GM18502 (cell line): ENCODE measurements at regions not wholly inside any gene's neighbourhood (a gene's known extent, or its start where the extent isn't known, plus 50 kb on each side); places are given as distances from the start of the nearest gene placed in this dataset.

Experiments used
- ATAC-seq: cut with Tn5 transposase; IDR thresholded peaks from one replicate; pipeline ENCODE4 v1.9.1; 2021; ENCODE audit warnings: mild to moderate bottlenecking; ENCODE audit not compliant: unreplicated experiment, poor library complexity

- no peak for ATAC-seq
Observed at GRCh38 chr4:123784626-123785025, 388.0 kb downstream of the SPRY1 start.

GRCh38 chr4:123785538-123785937 lies 388.9 kb downstream of the SPRY1 start:
- no peak for ATAC-seq

GRCh38 chr4:123786163-123786915 lies 389.7 kb downstream of the SPRY1 start:
- ATAC-seq = no peak

- no peak for ATAC-seq
Observed at GRCh38 chr4:123786920-123787319, 390.3 kb downstream of the SPRY1 start.

- ATAC-seq = no peak
Observed at GRCh38 chr4:123787512-123788080, 391.0 kb downstream of the SPRY1 start.

- no peak for ATAC-seq
Observed at GRCh38 chr4:123788577-123788976, 392.0 kb downstream of the SPRY1 start.

GRCh38 chr4:123790681-123791080 lies 394.1 kb downstream of the SPRY1 start:
- no peak for ATAC-seq

GRCh38 chr4:123802082-123802645 lies 405.6 kb downstream of the SPRY1 start:
- no peak for ATAC-seq

- ATAC-seq = no peak
Observed at GRCh38 chr4:123802933-123803332, 406.3 kb downstream of the SPRY1 start.

- ATAC-seq = no peak
Observed at GRCh38 chr4:123804196-123804721, 407.7 kb downstream of the SPRY1 start.

GRCh38 chr4:123806056-123806455 lies 409.5 kb downstream of the SPRY1 start:
- ATAC-seq = no peak

GRCh38 chr4:123807187-123807586 lies 410.6 kb downstream of the SPRY1 start:
- no peak for ATAC-seq

GRCh38 chr4:123807866-123808265 lies 411.3 kb downstream of the SPRY1 start:
- ATAC-seq = no peak

- ATAC-seq = no peak
Observed at GRCh38 chr4:123809864-123810263, 413.3 kb downstream of the SPRY1 start.

- ATAC-seq = peak; percentile 7
Observed at GRCh38 chr4:123812066-123812390, 415.4 kb downstream of the SPRY1 start.

- ATAC-seq = no peak
Observed at GRCh38 chr4:123813901-123814300, 417.3 kb downstream of the SPRY1 start.

- no peak for ATAC-seq
Observed at GRCh38 chr4:123816462-123816861, 419.9 kb downstream of the SPRY1 start.

GRCh38 chr4:123817025-123817688 lies 420.6 kb downstream of the SPRY1 start:
- ATAC-seq = no peak

- ATAC-seq = no peak
Observed at GRCh38 chr4:123819362-123820035, 422.9 kb downstream of the SPRY1 start.

GRCh38 chr4:123821861-123822260 lies 425.3 kb downstream of the SPRY1 start:
- ATAC-seq = no peak

- no peak for ATAC-seq
Observed at GRCh38 chr4:123822353-123822752, 425.8 kb downstream of the SPRY1 start.
